Transverse colon (tissue), 4 donors: ENCODE measurements at regions not wholly inside any gene's neighbourhood (a gene's known extent, or its start where the extent isn't known, plus 50 kb on each side); places are given as distances from the start of the nearest gene placed in this dataset.

Experiments used
- CTCF ChIP-seq, 5 experiments: fragments of 200-600 bp in 3 of 5; fragments of 450-650 bp in 2 of 5; sonication (generic) in 3 of 5; IDR thresholded peaks; 1 replicate in 2 of 5; 2 replicates in 3 of 5; pipeline ENCODE4 v1.5.1; 2016 to 2017; ENCODE audit warnings: antibody characterized with exemption in 5 of 5, inconsistent platforms in 3 of 5, mild to moderate bottlenecking in 2 of 5, moderate library complexity in 1 of 5
- EP300 ChIP-seq: sonication (generic); formaldehyde crosslinking; IDR thresholded peaks from one replicate; pipeline ENCODE4 v1.6.1; 2017; ENCODE audit warnings: antibody characterized with exemption, low read depth
- POLR2AphosphoS5 ChIP-seq, 3 donors: sonication (generic); formaldehyde crosslinking; IDR thresholded peaks; one replicate each; pipeline ENCODE4 v1.6.1; 2016; ENCODE audit warnings: antibody characterized with exemption in 3 of 3

GRCh38 chr3:175983379-175983778 lies 1124.2 kb downstream of the NAALADL2 start:
- TF ChIP-seq POLR2AphosphoS5 (IDR thresholded peaks at IDR 0.05): no peak
- no peak for TF ChIP-seq CTCF (IDR thresholded peaks at IDR 0.05)
- TF ChIP-seq EP300: no peak
